ENCODE measurements at regions not wholly inside any gene's neighbourhood (a gene's known extent, or its start where the extent isn't known, plus 50 kb on each side); places are given as distances from the start of the nearest gene placed in this dataset.
"Not testable (repeated sequence)": the region's sequence is repeated elsewhere in the genome, so short reads cannot be mapped to it uniquely, and the experiment has no call there.

- not testable (repeated sequence) for H2AFZ ChIP-seq (ENCODE audit: low read length); H3K79me1 ChIP-seq (ENCODE audit: low read depth, low read length); H3K9me3 ChIP-seq (replicated peaks in 1 of 2; ENCODE audit: control insufficient read depth in 2 of 2, insufficient read depth in 1 of 2, low read depth in 1 of 2, low read length in 2 of 2); H3K4me3 ChIP-seq (ENCODE audit: low read length in 2 of 2); H2BK15ac ChIP-seq (ENCODE audit: low read length); H3K4ac ChIP-seq (ENCODE audit: low read length); H3K9ac ChIP-seq (ENCODE audit: low read depth, low read length, poor library complexity); H3K18ac ChIP-seq (ENCODE audit: low read length); H3K4me1 ChIP-seq (ENCODE audit: control insufficient read depth in 2 of 2, insufficient read depth in 1 of 2, low read depth in 1 of 2, low read length in 2 of 2); DNase-seq (ENCODE audit: low spot score); H3K14ac ChIP-seq (ENCODE audit: low read length); H3K36me3 ChIP-seq (replicated peaks in 1 of 2; ENCODE audit: control insufficient read depth in 2 of 2, insufficient read depth in 2 of 2, low read length in 2 of 2); H3K27ac ChIP-seq (replicated peaks; ENCODE audit: low read length); H4K8ac ChIP-seq (ENCODE audit: low read depth, low read length); H3K23ac ChIP-seq (ENCODE audit: low read depth, low read length, poor library complexity); H4K91ac ChIP-seq (ENCODE audit: low read depth, low read length, poor library complexity); H2BK12ac ChIP-seq (ENCODE audit: low read length); H3K27me3 ChIP-seq (ENCODE audit: control insufficient read depth in 3 of 3, insufficient read depth in 3 of 3, low read depth in 1 of 3, low read length in 3 of 3); H3K4me2 ChIP-seq (ENCODE audit: insufficient read depth, low read length, poor library complexity, severe bottlenecking); H2BK120ac ChIP-seq (ENCODE audit: low read depth, low read length); H2AK5ac ChIP-seq (ENCODE audit: low read depth, low read length); H2BK5ac ChIP-seq (ENCODE audit: low read length)
- no CpG with 5 or more reads among the region's 7 CpGs for WGBS, 2 donors (ENCODE audit: extremely low coverage in 2 of 2, insufficient read length in 2 of 2, insufficient replicate concordance in 1 of 2)
Measured at GRCh38 chr17:16843511-16843910, 128.4 kb downstream of the TNFRSF13B start.

- not testable (repeated sequence) for H3K14ac ChIP-seq (ENCODE audit: low read length); H2BK15ac ChIP-seq (ENCODE audit: low read length); H2BK12ac ChIP-seq (ENCODE audit: low read length); H3K18ac ChIP-seq (ENCODE audit: low read length); H3K36me3 ChIP-seq (replicated peaks in 1 of 2; ENCODE audit: control insufficient read depth in 2 of 2, insufficient read depth in 2 of 2, low read length in 2 of 2); H3K27me3 ChIP-seq (ENCODE audit: control insufficient read depth in 3 of 3, insufficient read depth in 3 of 3, low read depth in 1 of 3, low read length in 3 of 3); H3K79me1 ChIP-seq (ENCODE audit: low read depth, low read length); H3K23ac ChIP-seq (ENCODE audit: low read depth, low read length, poor library complexity); H3K4ac ChIP-seq (ENCODE audit: low read length); DNase-seq (ENCODE audit: low spot score); H2AFZ ChIP-seq (ENCODE audit: low read length); H3K4me2 ChIP-seq (ENCODE audit: insufficient read depth, low read length, poor library complexity, severe bottlenecking); H3K4me3 ChIP-seq (ENCODE audit: low read length in 2 of 2); H2BK5ac ChIP-seq (ENCODE audit: low read length); H2BK120ac ChIP-seq (ENCODE audit: low read depth, low read length); H2AK5ac ChIP-seq (ENCODE audit: low read depth, low read length); H4K8ac ChIP-seq (ENCODE audit: low read depth, low read length); H3K9me3 ChIP-seq (replicated peaks in 1 of 2; ENCODE audit: control insufficient read depth in 2 of 2, insufficient read depth in 1 of 2, low read depth in 1 of 2, low read length in 2 of 2); H4K91ac ChIP-seq (ENCODE audit: low read depth, low read length, poor library complexity); H3K27ac ChIP-seq (replicated peaks; ENCODE audit: low read length); H3K9ac ChIP-seq (ENCODE audit: low read depth, low read length, poor library complexity); H3K4me1 ChIP-seq (ENCODE audit: control insufficient read depth in 2 of 2, insufficient read depth in 1 of 2, low read depth in 1 of 2, low read length in 2 of 2)
- WGBS, 2 donors (ENCODE audit: extremely low coverage in 2 of 2, insufficient read length in 2 of 2, insufficient replicate concordance in 1 of 2): no CpG with 5 or more reads among the region's 6 CpGs
Measured at GRCh38 chr17:16842346-16842745, 129.6 kb downstream of the TNFRSF13B start.

- not testable (repeated sequence) for DNase-seq (ENCODE audit: low spot score); H3K18ac ChIP-seq (ENCODE audit: low read length); H4K8ac ChIP-seq (ENCODE audit: low read depth, low read length); H3K79me1 ChIP-seq (ENCODE audit: low read depth, low read length); H2BK5ac ChIP-seq (ENCODE audit: low read length); H3K4me3 ChIP-seq (ENCODE audit: low read length in 2 of 2); H2AFZ ChIP-seq (ENCODE audit: low read length); H3K27me3 ChIP-seq (ENCODE audit: control insufficient read depth in 3 of 3, insufficient read depth in 3 of 3, low read depth in 1 of 3, low read length in 3 of 3); H2AK5ac ChIP-seq (ENCODE audit: low read depth, low read length); H3K23ac ChIP-seq (ENCODE audit: low read depth, low read length, poor library complexity); H2BK15ac ChIP-seq (ENCODE audit: low read length); H4K91ac ChIP-seq (ENCODE audit: low read depth, low read length, poor library complexity); H3K9ac ChIP-seq (ENCODE audit: low read depth, low read length, poor library complexity); H3K27ac ChIP-seq (replicated peaks; ENCODE audit: low read length); H3K14ac ChIP-seq (ENCODE audit: low read length); H3K9me3 ChIP-seq (replicated peaks in 1 of 2; ENCODE audit: control insufficient read depth in 2 of 2, insufficient read depth in 1 of 2, low read depth in 1 of 2, low read length in 2 of 2); H2BK12ac ChIP-seq (ENCODE audit: low read length); H3K36me3 ChIP-seq (replicated peaks in 1 of 2; ENCODE audit: control insufficient read depth in 2 of 2, insufficient read depth in 2 of 2, low read length in 2 of 2); H3K4me1 ChIP-seq (ENCODE audit: control insufficient read depth in 2 of 2, insufficient read depth in 1 of 2, low read depth in 1 of 2, low read length in 2 of 2); H3K4ac ChIP-seq (ENCODE audit: low read length); H2BK120ac ChIP-seq (ENCODE audit: low read depth, low read length); H3K4me2 ChIP-seq (ENCODE audit: insufficient read depth, low read length, poor library complexity, severe bottlenecking)
- no CpG with 5 or more reads among the region's 10 CpGs for WGBS, 2 donors (ENCODE audit: extremely low coverage in 2 of 2, insufficient read length in 2 of 2, insufficient replicate concordance in 1 of 2)
Measured at GRCh38 chr17:16841896-16842295, 130.0 kb downstream of the TNFRSF13B start.

GRCh38 chr17:16840219-16840618, 131.7 kb downstream of the TNFRSF13B start:
- H2AFZ ChIP-seq (ENCODE audit: low read length); H3K79me1 ChIP-seq (ENCODE audit: low read depth, low read length); H3K9me3 ChIP-seq (replicated peaks in 1 of 2; ENCODE audit: control insufficient read depth in 2 of 2, insufficient read depth in 1 of 2, low read depth in 1 of 2, low read length in 2 of 2); H3K4me3 ChIP-seq (ENCODE audit: low read length in 2 of 2); H4K8ac ChIP-seq (ENCODE audit: low read depth, low read length); H3K4me1 ChIP-seq (ENCODE audit: control insufficient read depth in 2 of 2, insufficient read depth in 1 of 2, low read depth in 1 of 2, low read length in 2 of 2); H3K27ac ChIP-seq (replicated peaks; ENCODE audit: low read length); H4K91ac ChIP-seq (ENCODE audit: low read depth, low read length, poor library complexity); H3K9ac ChIP-seq (ENCODE audit: low read depth, low read length, poor library complexity); H3K23ac ChIP-seq (ENCODE audit: low read depth, low read length, poor library complexity); H2BK120ac ChIP-seq (ENCODE audit: low read depth, low read length); H3K14ac ChIP-seq (ENCODE audit: low read length); H2BK5ac ChIP-seq (ENCODE audit: low read length); DNase-seq (ENCODE audit: low spot score); H3K4me2 ChIP-seq (ENCODE audit: insufficient read depth, low read length, poor library complexity, severe bottlenecking); H3K27me3 ChIP-seq (ENCODE audit: control insufficient read depth in 3 of 3, insufficient read depth in 3 of 3, low read depth in 1 of 3, low read length in 3 of 3); H3K4ac ChIP-seq (ENCODE audit: low read length); H2AK5ac ChIP-seq (ENCODE audit: low read depth, low read length); H3K36me3 ChIP-seq (replicated peaks in 1 of 2; ENCODE audit: control insufficient read depth in 2 of 2, insufficient read depth in 2 of 2, low read length in 2 of 2); H2BK15ac ChIP-seq (ENCODE audit: low read length); H3K18ac ChIP-seq (ENCODE audit: low read length); H2BK12ac ChIP-seq (ENCODE audit: low read length): not testable (repeated sequence)
- WGBS, 2 donors (ENCODE audit: extremely low coverage in 2 of 2, insufficient read length in 2 of 2, insufficient replicate concordance in 1 of 2): no CpG with 5 or more reads among the region's 9 CpGs
